ENCODE measurements at regions not wholly inside any gene's neighbourhood (a gene's known extent, or its start where the extent isn't known, plus 50 kb on each side); places are given as distances from the start of the nearest gene placed in this dataset.

GRCh38 chr12:98260276-98260675 is 255.1 kb upstream of the TMPO start:
- Histone ChIP-seq H3K9me3 (ENCODE audit: control insufficient read depth, insufficient read depth, low read depth, low read length) (no peaks in the 10 kb centered on the region), H3K27ac (ENCODE audit: low read depth, low read length) (no peak overlapping the region), H3K27me3 (ENCODE audit: control insufficient read depth, insufficient read depth, low read length) (no peaks in the 10 kb centered on the region), H3K4me1 (ENCODE audit: control insufficient read depth, insufficient read depth, low read length) (peaks cover 4% of the 10 kb centered on the region; the same call in 1 of the 2 replicates), H3K4me3 (ENCODE audit: low read depth, low read length) (no peak overlapping the region), H3K36me3 (ENCODE audit: control insufficient read depth, insufficient read depth, low read length) (no peaks in the 10 kb centered on the region), H3K9ac (ENCODE audit: low read length) (no peak overlapping the region)

GRCh38 chr12:98262902-98263301 is 252.5 kb upstream of the TMPO start:
- Histone ChIP-seq H3K4me3 (ENCODE audit: low read depth, low read length) (no peak overlapping the region), H3K27ac (ENCODE audit: low read depth, low read length) (no peak overlapping the region), H3K4me1 (ENCODE audit: control insufficient read depth, insufficient read depth, low read length) (peaks cover 4% of the 10 kb centered on the region; the same call in 1 of the 2 replicates), H3K9me3 (ENCODE audit: control insufficient read depth, insufficient read depth, low read depth, low read length) (no peaks in the 10 kb centered on the region), H3K27me3 (ENCODE audit: control insufficient read depth, insufficient read depth, low read length) (no peaks in the 10 kb centered on the region), H3K36me3 (ENCODE audit: control insufficient read depth, insufficient read depth, low read length) (no peaks in the 10 kb centered on the region), H3K9ac (ENCODE audit: low read length) (no peak overlapping the region)

GRCh38 chr12:98274430-98275130 is 240.8 kb upstream of the TMPO start:
- Histone ChIP-seq H3K9me3 (ENCODE audit: control insufficient read depth, insufficient read depth, low read depth, low read length) (no peaks in the 10 kb centered on the region), H3K27ac (ENCODE audit: low read depth, low read length) (no peak overlapping the region), H3K36me3 (ENCODE audit: control insufficient read depth, insufficient read depth, low read length) (no peaks in the 10 kb centered on the region), H3K9ac (ENCODE audit: low read length) (no peak overlapping the region), H3K4me3 (ENCODE audit: low read depth, low read length) (no peak overlapping the region), H3K27me3 (ENCODE audit: control insufficient read depth, insufficient read depth, low read length) (no peaks in the 10 kb centered on the region), H3K4me1 (ENCODE audit: control insufficient read depth, insufficient read depth, low read length) (no peaks in the 10 kb centered on the region)

GRCh38 chr12:98275131-98275475 is 240.3 kb upstream of the TMPO start:
- H3K36me3 ChIP-seq (ENCODE audit: control insufficient read depth, insufficient read depth, low read length) = no peaks in the 10 kb centered on the region
- no peak overlapping the region for H3K4me3 ChIP-seq (ENCODE audit: low read depth, low read length)
- H3K9ac ChIP-seq (ENCODE audit: low read length) = no peak overlapping the region
- H3K27me3 ChIP-seq (ENCODE audit: control insufficient read depth, insufficient read depth, low read length) = no peaks in the 10 kb centered on the region
- H3K9me3 ChIP-seq (ENCODE audit: control insufficient read depth, insufficient read depth, low read depth, low read length) = no peaks in the 10 kb centered on the region
- no peak overlapping the region for H3K27ac ChIP-seq (ENCODE audit: low read depth, low read length)
- no peaks in the 10 kb centered on the region for H3K4me1 ChIP-seq (ENCODE audit: control insufficient read depth, insufficient read depth, low read length)

GRCh38 chr12:98280152-98280551 is 235.2 kb upstream of the TMPO start:
- Histone ChIP-seq H3K4me3 (ENCODE audit: low read depth, low read length) (no peak overlapping the region), H3K9me3 (ENCODE audit: control insufficient read depth, insufficient read depth, low read depth, low read length) (no peaks in the 10 kb centered on the region), H3K27me3 (ENCODE audit: control insufficient read depth, insufficient read depth, low read length) (no peaks in the 10 kb centered on the region), H3K36me3 (ENCODE audit: control insufficient read depth, insufficient read depth, low read length) (no peaks in the 10 kb centered on the region), H3K4me1 (ENCODE audit: control insufficient read depth, insufficient read depth, low read length) (no peaks in the 10 kb centered on the region), H3K9ac (ENCODE audit: low read length) (no peak overlapping the region), H3K27ac (ENCODE audit: low read depth, low read length) (no peak overlapping the region)

- Histone ChIP-seq H3K4me1 (ENCODE audit: control insufficient read depth, insufficient read depth, low read length) (no peaks in the 10 kb centered on the region), H3K4me3 (ENCODE audit: low read depth, low read length) (no peak overlapping the region), H3K9ac (ENCODE audit: low read length) (no peak overlapping the region), H3K9me3 (ENCODE audit: control insufficient read depth, insufficient read depth, low read depth, low read length) (no peaks in the 10 kb centered on the region), H3K27me3 (ENCODE audit: control insufficient read depth, insufficient read depth, low read length) (no peaks in the 10 kb centered on the region), H3K27ac (ENCODE audit: low read depth, low read length) (no peak overlapping the region), H3K36me3 (ENCODE audit: control insufficient read depth, insufficient read depth, low read length) (no peaks in the 10 kb centered on the region)
These were observed 234.8 kb upstream of the TMPO start for GRCh38 chr12:98280621-98281020.

GRCh38 chr12:98291828-98292227 is 223.6 kb upstream of the TMPO start:
- no peak overlapping the region for H3K9ac ChIP-seq (ENCODE audit: low read length)
- no peak overlapping the region for H3K4me3 ChIP-seq (ENCODE audit: low read depth, low read length)
- no peaks in the 10 kb centered on the region for H3K27me3 ChIP-seq (ENCODE audit: control insufficient read depth, insufficient read depth, low read length)
- peaks cover 13% of the 10 kb centered on the region for H3K4me1 ChIP-seq (ENCODE audit: control insufficient read depth, insufficient read depth, low read length)
- no peaks in the 10 kb centered on the region for H3K36me3 ChIP-seq (ENCODE audit: control insufficient read depth, insufficient read depth, low read length)
- no peak overlapping the region for H3K27ac ChIP-seq (ENCODE audit: low read depth, low read length)
- H3K9me3 ChIP-seq (ENCODE audit: control insufficient read depth, insufficient read depth, low read depth, low read length) = no peaks in the 10 kb centered on the region; the same call in 1 of the 2 replicates

- H3K9me3 ChIP-seq (ENCODE audit: control insufficient read depth, insufficient read depth, low read depth, low read length) = no peaks in the 10 kb centered on the region
- H3K27me3 ChIP-seq (ENCODE audit: control insufficient read depth, insufficient read depth, low read length) = no peaks in the 10 kb centered on the region
- peaks cover 13% of the 10 kb centered on the region for H3K4me1 ChIP-seq (ENCODE audit: control insufficient read depth, insufficient read depth, low read length)
- H3K9ac ChIP-seq (ENCODE audit: low read length) = no peak overlapping the region
- no peaks in the 10 kb centered on the region for H3K36me3 ChIP-seq (ENCODE audit: control insufficient read depth, insufficient read depth, low read length)
- H3K4me3 ChIP-seq (ENCODE audit: low read depth, low read length) = no peak overlapping the region
- no peak overlapping the region for H3K27ac ChIP-seq (ENCODE audit: low read depth, low read length)
These were observed 221.2 kb upstream of the TMPO start for GRCh38 chr12:98294051-98294805.

GRCh38 chr12:98295681-98296080 is 219.7 kb upstream of the TMPO start:
- Histone ChIP-seq H3K4me3 (ENCODE audit: low read depth, low read length) (no peak overlapping the region), H3K9ac (ENCODE audit: low read length) (no peak overlapping the region), H3K9me3 (ENCODE audit: control insufficient read depth, insufficient read depth, low read depth, low read length) (no peaks in the 10 kb centered on the region), H3K27ac (ENCODE audit: low read depth, low read length) (no peak overlapping the region), H3K27me3 (ENCODE audit: control insufficient read depth, insufficient read depth, low read length) (no peaks in the 10 kb centered on the region), H3K36me3 (ENCODE audit: control insufficient read depth, insufficient read depth, low read length) (no peaks in the 10 kb centered on the region), H3K4me1 (ENCODE audit: control insufficient read depth, insufficient read depth, low read length) (peaks cover 13% of the 10 kb centered on the region)

- H3K4me1 ChIP-seq (ENCODE audit: control insufficient read depth, insufficient read depth, low read length) = peaks cover 10% of the 10 kb centered on the region
- H3K9ac ChIP-seq (ENCODE audit: low read length) = no peak overlapping the region
- H3K4me3 ChIP-seq (ENCODE audit: low read depth, low read length) = no peak overlapping the region
- H3K27ac ChIP-seq (ENCODE audit: low read depth, low read length) = no peak overlapping the region
- no peaks in the 10 kb centered on the region for H3K27me3 ChIP-seq (ENCODE audit: control insufficient read depth, insufficient read depth, low read length)
- no peaks in the 10 kb centered on the region for H3K36me3 ChIP-seq (ENCODE audit: control insufficient read depth, insufficient read depth, low read length)
- H3K9me3 ChIP-seq (ENCODE audit: control insufficient read depth, insufficient read depth, low read depth, low read length) = no peaks in the 10 kb centered on the region
These were observed 218.8 kb upstream of the TMPO start for GRCh38 chr12:98296462-98297079.

GRCh38 chr12:98297538-98297937 is 217.9 kb upstream of the TMPO start:
- Histone ChIP-seq H3K27me3 (ENCODE audit: control insufficient read depth, insufficient read depth, low read length) (no peaks in the 10 kb centered on the region), H3K9ac (ENCODE audit: low read length) (no peak overlapping the region), H3K4me1 (ENCODE audit: control insufficient read depth, insufficient read depth, low read length) (peaks cover 4% of the 10 kb centered on the region; the same call in 1 of the 2 replicates), H3K36me3 (ENCODE audit: control insufficient read depth, insufficient read depth, low read length) (no peaks in the 10 kb centered on the region), H3K27ac (ENCODE audit: low read depth, low read length) (no peak overlapping the region), H3K4me3 (ENCODE audit: low read depth, low read length) (no peak overlapping the region), H3K9me3 (ENCODE audit: control insufficient read depth, insufficient read depth, low read depth, low read length) (no peaks in the 10 kb centered on the region)
